ENCODE measurements at regions not wholly inside any gene's neighbourhood (a gene's known extent, or its start where the extent isn't known, plus 50 kb on each side); places are given as distances from the start of the nearest gene placed in this dataset.

DNA sequence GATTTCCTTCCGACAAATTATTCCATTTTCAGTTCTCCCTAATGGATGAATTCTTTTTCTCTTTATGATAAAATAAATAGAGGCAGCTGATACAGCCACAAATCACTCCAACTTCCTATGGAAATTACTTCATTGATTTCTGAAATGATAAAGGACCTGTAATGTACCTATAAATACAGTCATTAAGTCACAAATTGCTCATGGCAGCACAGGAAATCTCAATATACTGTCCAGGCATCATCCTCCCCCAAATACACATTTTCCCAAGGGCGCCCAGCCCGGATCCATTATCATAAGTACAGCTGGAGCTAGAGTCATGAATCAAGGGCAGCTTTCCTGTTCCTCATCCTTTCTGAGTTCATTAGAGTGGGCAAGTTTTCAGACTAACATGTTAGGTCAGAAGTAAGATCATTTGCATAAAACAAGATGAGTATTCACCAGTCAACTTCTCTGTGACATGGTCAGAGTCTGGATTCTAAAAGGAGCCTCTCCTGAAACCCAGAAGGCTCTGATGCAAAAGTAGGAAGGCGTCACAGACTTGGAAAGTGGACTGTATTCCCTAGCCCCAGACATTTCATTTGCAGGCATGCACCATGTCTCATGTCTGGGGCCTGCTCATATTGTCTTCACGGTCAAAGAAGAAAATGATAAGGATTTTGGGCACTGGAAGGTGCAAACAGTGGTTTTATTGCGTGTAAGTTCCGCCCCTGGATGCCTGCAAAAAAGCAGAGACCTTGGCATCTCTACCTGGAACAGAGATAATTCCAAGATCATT, 383.2 kb downstream of the PLK2 start:
- H3K27me3 ChIP-seq (ENCODE audit: low read depth, low read length), result no peaks in the 10 kb centered on the region
- H3K4me1 ChIP-seq (ENCODE audit: control insufficient read depth in 1 of 2, insufficient read depth in 2 of 2, low read length in 2 of 2), result peaks cover 0 to 8% of the 10 kb centered on the region in 2 donors
- no peaks in the 10 kb centered on the region for H3K9me3 ChIP-seq (ENCODE audit: control insufficient read depth in 1 of 2, low read length in 2 of 2)
- H3K27ac ChIP-seq (ENCODE audit: low read length), result no peak overlapping the region
- no peak overlapping the region for H3K4me3 ChIP-seq (ENCODE audit: low read depth in 1 of 2, low read length in 2 of 2)
- no peaks in the 10 kb centered on the region for H3K36me3 ChIP-seq (ENCODE audit: control insufficient read depth in 1 of 2, insufficient read depth in 2 of 2, low read length in 2 of 2)

DNA sequence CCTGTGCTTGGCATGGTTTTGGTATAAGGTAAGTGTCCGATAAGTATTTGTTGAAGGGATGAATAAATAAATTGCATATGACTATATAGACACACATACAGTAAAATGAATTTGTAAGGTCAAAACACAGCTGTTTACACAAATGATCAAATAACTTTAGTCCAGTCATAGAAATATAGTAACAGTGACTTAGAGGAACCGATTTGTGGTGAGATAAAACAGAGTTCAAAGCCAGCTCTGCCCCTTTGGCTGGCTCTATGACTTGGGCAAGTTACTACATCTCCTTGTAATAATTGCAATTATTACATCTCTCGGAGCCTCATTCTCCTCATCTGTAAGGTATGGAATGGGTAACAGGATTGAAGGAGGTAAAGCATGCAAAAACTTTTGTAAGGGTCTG, 384.0 kb downstream of the PLK2 start:
- no peaks in the 10 kb centered on the region for H3K9me3 ChIP-seq (ENCODE audit: control insufficient read depth in 1 of 2, low read length in 2 of 2)

DNA sequence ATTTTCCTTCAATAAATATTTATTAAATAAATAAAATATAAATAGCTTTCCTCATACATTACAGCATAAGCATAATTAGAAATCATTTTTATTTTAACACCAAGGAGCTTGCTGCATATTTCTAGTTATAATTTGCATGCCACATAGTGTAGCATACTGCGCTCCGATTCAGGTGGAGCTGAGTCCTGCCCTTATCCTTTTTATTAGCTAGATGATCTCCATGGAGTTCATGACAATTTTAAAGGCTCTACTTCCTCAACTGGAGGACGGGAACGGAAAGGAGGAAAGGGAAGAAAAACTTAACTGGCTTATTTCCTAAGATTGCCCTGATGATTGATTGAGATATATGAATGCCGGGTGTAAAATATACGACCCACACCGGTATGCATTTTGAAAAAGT, 385.2 kb downstream of the PLK2 start:
- Histone ChIP-seq H3K4me1 (ENCODE audit: control insufficient read depth in 1 of 2, insufficient read depth in 2 of 2, low read length in 2 of 2) (peaks cover 0 to 13% of the 10 kb centered on the region in 2 donors), H3K9me3 (ENCODE audit: control insufficient read depth in 1 of 2, low read length in 2 of 2) (no peaks in the 10 kb centered on the region), H3K27me3 (ENCODE audit: low read depth, low read length) (no peaks in the 10 kb centered on the region), H3K4me3 (ENCODE audit: low read depth in 1 of 2, low read length in 2 of 2) (no peak overlapping the region), H3K36me3 (ENCODE audit: control insufficient read depth in 1 of 2, insufficient read depth in 2 of 2, low read length in 2 of 2) (no peaks in the 10 kb centered on the region), H3K27ac (ENCODE audit: low read length) (no peak overlapping the region)

More for the DNA sequence above, 384.0 kb downstream of the PLK2 start:
- Histone ChIP-seq H3K4me3 (ENCODE audit: low read depth in 1 of 2, low read length in 2 of 2) (no peak overlapping the region), H3K27ac (ENCODE audit: low read length) (no peak overlapping the region), H3K36me3 (ENCODE audit: control insufficient read depth in 1 of 2, insufficient read depth in 2 of 2, low read length in 2 of 2) (no peaks in the 10 kb centered on the region), H3K4me1 (ENCODE audit: control insufficient read depth in 1 of 2, insufficient read depth in 2 of 2, low read length in 2 of 2) (peaks cover 0 to 13% of the 10 kb centered on the region in 2 donors), H3K27me3 (ENCODE audit: low read depth, low read length) (no peaks in the 10 kb centered on the region)

DNA sequence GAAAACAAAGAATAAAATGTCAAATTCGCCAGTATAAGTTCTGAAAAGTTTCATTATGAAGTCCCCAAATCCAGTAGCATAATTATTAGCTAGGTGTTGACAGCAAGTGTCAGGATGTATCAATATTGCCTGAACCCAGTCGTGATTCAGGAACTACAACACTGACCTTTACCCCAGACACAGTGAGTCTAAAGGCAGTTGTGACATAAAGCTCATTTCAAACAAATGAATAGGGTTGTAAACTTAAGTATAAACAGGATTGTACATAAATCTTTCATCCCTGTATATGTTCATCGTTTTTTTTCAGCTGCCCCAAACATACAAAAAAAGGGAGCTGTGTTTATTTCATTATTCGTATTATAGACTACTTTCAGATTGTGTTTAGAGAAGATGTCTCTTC, 385.7 kb downstream of the PLK2 start:
- Histone ChIP-seq H3K9me3 (ENCODE audit: control insufficient read depth in 1 of 2, low read length in 2 of 2) (no peaks in the 10 kb centered on the region), H3K4me1 (ENCODE audit: control insufficient read depth in 1 of 2, insufficient read depth in 2 of 2, low read length in 2 of 2) (peaks cover 0 to 13% of the 10 kb centered on the region in 2 donors), H3K4me3 (ENCODE audit: low read depth in 1 of 2, low read length in 2 of 2) (no peak overlapping the region), H3K36me3 (ENCODE audit: control insufficient read depth in 1 of 2, insufficient read depth in 2 of 2, low read length in 2 of 2) (no peaks in the 10 kb centered on the region), H3K27ac (ENCODE audit: low read length) (no peak overlapping the region), H3K27me3 (ENCODE audit: low read depth, low read length) (no peaks in the 10 kb centered on the region)

DNA sequence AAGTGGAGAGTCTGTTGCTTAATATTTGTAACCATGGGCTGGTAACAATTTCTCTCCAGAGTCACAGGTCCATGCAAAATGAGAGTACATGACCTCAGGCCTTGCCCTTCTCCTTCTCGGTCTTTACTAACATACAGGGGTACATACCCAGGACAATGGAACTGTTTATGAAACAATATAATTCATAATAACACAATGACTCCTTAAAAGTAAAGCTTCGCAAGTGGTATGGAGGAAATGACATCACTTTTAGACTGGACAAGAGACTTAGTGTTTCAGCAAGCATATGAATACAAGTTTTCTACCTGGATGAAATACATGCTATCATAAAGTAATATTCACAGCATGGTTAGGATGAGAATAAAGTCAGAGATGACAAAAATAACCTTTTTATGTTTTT, 386.6 kb downstream of the PLK2 start:
- Histone ChIP-seq H3K9me3 (ENCODE audit: control insufficient read depth in 1 of 2, low read length in 2 of 2) (no peaks in the 10 kb centered on the region), H3K27ac (ENCODE audit: low read length) (no peak overlapping the region), H3K36me3 (ENCODE audit: control insufficient read depth in 1 of 2, insufficient read depth in 2 of 2, low read length in 2 of 2) (no peaks in the 10 kb centered on the region)

DNA sequence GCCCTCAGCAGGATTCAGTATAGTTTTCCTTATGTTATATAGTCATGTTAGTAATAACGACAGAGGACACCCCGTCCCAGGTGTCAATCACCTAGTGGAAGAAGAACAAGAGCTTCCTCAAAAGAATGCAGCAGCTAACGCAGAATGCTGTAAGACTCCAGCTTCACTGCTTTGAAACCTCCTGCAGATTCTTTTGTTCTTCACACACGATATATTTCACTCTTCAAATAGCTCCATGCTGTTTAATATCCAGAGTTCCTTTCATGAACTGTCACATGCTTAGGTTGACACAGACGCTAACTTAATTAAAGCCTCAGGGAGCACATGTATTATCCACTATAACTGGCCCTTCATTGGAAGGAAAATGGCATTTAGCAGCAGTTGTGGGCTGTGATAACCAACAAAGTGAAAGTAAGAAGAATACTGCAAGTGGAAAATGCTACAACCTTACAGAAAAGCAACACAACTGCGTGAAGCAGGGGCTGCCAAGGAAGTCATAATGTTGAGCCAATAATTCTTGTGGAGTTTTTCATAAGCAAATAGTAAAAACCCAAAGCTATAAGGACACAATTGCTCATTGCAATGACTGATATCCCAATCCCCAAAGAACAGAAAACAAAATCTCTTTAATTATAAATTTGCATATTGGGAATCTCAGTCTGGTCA, 387.5 kb downstream of the PLK2 start:
- no peaks in the 10 kb centered on the region for H3K9me3 ChIP-seq (ENCODE audit: control insufficient read depth in 1 of 2, low read length in 2 of 2)
- H3K4me3 ChIP-seq (ENCODE audit: low read depth in 1 of 2, low read length in 2 of 2), result peak overlapping the region; percentile 48 to 49
- H3K27ac ChIP-seq (ENCODE audit: low read length), result no peak overlapping the region

More for the DNA sequence above, 386.6 kb downstream of the PLK2 start:
- H3K4me1 ChIP-seq (ENCODE audit: control insufficient read depth in 1 of 2, insufficient read depth in 2 of 2, low read length in 2 of 2), result peaks cover 0 to 13% of the 10 kb centered on the region in 2 donors
- no peaks in the 10 kb centered on the region for H3K27me3 ChIP-seq (ENCODE audit: low read depth, low read length)
- no peak overlapping the region for H3K4me3 ChIP-seq (ENCODE audit: low read depth in 1 of 2, low read length in 2 of 2)

DNA sequence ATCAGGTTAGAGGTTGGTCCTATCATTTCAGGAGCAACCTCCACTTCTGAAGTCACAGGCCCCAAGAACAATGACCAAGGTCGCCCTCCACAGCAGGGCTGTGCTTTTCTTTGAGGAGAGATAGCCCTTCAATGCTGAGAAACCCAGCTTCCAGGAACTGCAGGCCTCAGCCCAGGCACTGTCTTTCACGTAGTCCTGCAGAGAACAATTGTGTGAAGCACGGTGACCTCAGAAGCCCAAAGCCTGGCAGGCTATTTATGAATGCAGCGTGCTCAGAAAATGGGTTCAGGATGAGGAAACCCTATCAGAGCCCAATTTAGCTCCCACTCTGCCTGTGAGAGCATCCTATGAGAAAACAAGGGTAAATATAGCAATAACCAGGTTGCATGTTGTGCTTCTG, 388.3 kb downstream of the PLK2 start:
- Histone ChIP-seq H3K27ac (ENCODE audit: low read length) (no peak overlapping the region), H3K4me1 (ENCODE audit: control insufficient read depth in 1 of 2, insufficient read depth in 2 of 2, low read length in 2 of 2) (peaks cover 0 to 13% of the 10 kb centered on the region in 2 donors), H3K27me3 (ENCODE audit: low read depth, low read length) (no peaks in the 10 kb centered on the region), H3K9me3 (ENCODE audit: control insufficient read depth in 1 of 2, low read length in 2 of 2) (no peaks in the 10 kb centered on the region), H3K36me3 (ENCODE audit: control insufficient read depth in 1 of 2, insufficient read depth in 2 of 2, low read length in 2 of 2) (no peaks in the 10 kb centered on the region), H3K4me3 (ENCODE audit: low read depth in 1 of 2, low read length in 2 of 2) (no peak overlapping the region)

More for the DNA sequence above, 387.5 kb downstream of the PLK2 start:
- Histone ChIP-seq H3K36me3 (ENCODE audit: control insufficient read depth in 1 of 2, insufficient read depth in 2 of 2, low read length in 2 of 2) (no peaks in the 10 kb centered on the region), H3K27me3 (ENCODE audit: low read depth, low read length) (no peaks in the 10 kb centered on the region), H3K4me1 (ENCODE audit: control insufficient read depth in 1 of 2, insufficient read depth in 2 of 2, low read length in 2 of 2) (peaks cover 0 to 13% of the 10 kb centered on the region in 2 donors)

DNA sequence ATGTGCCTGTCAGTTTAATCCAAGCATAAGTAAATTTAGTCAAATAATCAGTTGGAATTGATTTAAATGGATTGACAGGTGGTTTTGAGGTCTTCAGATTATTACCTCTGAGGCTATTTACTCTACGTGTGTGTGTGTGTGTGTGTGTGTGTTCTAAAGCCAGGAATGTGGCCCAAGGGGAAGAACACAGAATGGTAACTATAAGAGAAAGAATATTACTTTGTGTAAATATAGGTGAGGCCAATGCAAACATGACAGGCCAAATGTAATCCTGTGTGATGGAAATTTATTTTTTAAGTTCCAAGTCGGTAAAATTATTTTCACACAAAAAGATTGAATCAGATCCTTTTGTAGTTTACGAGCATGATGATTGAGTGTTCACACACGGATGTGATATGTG, 390.0 kb downstream of the PLK2 start:
- H3K4me1 ChIP-seq (ENCODE audit: control insufficient read depth in 1 of 2, insufficient read depth in 2 of 2, low read length in 2 of 2), result peaks cover 0 to 13% of the 10 kb centered on the region in 2 donors
- H3K27ac ChIP-seq (ENCODE audit: low read length), result no peak overlapping the region
- H3K27me3 ChIP-seq (ENCODE audit: low read depth, low read length), result no peaks in the 10 kb centered on the region
- no peaks in the 10 kb centered on the region for H3K36me3 ChIP-seq (ENCODE audit: control insufficient read depth in 1 of 2, insufficient read depth in 2 of 2, low read length in 2 of 2)
- H3K9me3 ChIP-seq (ENCODE audit: control insufficient read depth in 1 of 2, low read length in 2 of 2), result no peaks in the 10 kb centered on the region
- H3K4me3 ChIP-seq (ENCODE audit: low read depth in 1 of 2, low read length in 2 of 2), result no peak overlapping the region

DNA sequence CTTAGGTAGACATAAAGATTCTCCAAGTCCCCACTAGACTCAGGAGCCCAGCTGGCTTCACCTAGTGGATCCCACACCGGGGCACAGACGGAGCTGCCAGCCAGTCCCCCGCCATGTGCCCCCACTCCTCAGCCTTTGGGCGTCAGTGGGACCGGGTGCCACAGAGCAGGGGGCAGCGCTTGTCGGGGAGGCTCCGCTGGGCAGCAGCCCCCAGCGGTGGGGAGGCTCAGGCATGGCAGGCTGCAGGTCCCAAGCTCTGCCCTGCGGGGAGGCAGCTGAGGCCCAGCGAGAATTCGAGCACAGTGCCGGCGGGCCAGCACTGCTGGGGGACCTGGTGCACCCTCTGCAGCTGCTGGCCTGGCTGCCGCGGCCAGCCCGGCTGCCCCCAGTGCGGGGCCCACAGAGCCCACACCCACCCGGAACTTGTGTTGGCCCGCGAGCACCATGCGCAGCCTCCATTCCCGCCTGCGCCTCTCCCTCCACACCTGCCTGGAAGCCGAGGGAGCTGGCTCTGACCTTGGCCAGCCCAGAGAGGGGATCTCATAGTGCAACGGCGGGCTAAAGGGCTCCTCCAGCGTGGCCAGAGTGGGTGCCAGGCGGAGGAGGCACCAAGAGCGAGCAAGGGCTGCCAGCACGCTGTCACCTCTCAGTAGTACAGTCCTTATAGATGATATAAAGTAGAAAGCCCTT, 390.7 kb downstream of the PLK2 start:
- Histone ChIP-seq H3K36me3 (ENCODE audit: control insufficient read depth in 1 of 2, insufficient read depth in 2 of 2, low read length in 2 of 2) (no peaks in the 10 kb centered on the region), H3K4me3 (ENCODE audit: low read depth in 1 of 2, low read length in 2 of 2) (no peak overlapping the region), H3K4me1 (ENCODE audit: control insufficient read depth in 1 of 2, insufficient read depth in 2 of 2, low read length in 2 of 2) (peaks cover 0 to 13% of the 10 kb centered on the region in 2 donors), H3K9me3 (ENCODE audit: control insufficient read depth in 1 of 2, low read length in 2 of 2) (no peaks in the 10 kb centered on the region), H3K27ac (ENCODE audit: low read length) (no peak overlapping the region), H3K27me3 (ENCODE audit: low read depth, low read length) (no peaks in the 10 kb centered on the region)

DNA sequence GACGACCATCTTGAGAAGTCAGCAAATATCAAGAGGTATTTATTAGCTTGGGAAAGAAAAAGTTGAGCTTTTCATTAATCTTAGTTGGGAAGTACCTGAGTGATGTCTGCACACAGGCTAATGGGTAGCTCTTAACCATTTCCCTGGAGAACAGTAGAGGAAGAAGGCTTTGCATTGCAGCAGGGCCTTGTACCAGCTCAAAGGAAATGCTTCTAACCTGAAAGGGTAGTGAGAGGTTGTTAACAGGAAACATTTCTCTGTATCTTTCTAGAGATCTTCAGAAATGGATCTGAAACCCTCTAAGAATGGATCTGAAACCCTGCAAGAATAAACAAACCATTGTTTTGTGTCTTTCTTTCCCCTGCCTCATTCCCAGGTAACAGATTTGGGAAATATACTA, 393.3 kb downstream of the PLK2 start:
- no peaks in the 10 kb centered on the region for H3K36me3 ChIP-seq (ENCODE audit: control insufficient read depth in 1 of 2, insufficient read depth in 2 of 2, low read length in 2 of 2)
- no peak overlapping the region for H3K4me3 ChIP-seq (ENCODE audit: low read depth in 1 of 2, low read length in 2 of 2)
- peaks cover 0 to 4% of the 10 kb centered on the region in 2 donors for H3K4me1 ChIP-seq (ENCODE audit: control insufficient read depth in 1 of 2, insufficient read depth in 2 of 2, low read length in 2 of 2)
- no peaks in the 10 kb centered on the region for H3K9me3 ChIP-seq (ENCODE audit: control insufficient read depth in 1 of 2, low read length in 2 of 2)
- no peak overlapping the region for H3K27ac ChIP-seq (ENCODE audit: low read length)
- no peaks in the 10 kb centered on the region for H3K27me3 ChIP-seq (ENCODE audit: low read depth, low read length)

DNA sequence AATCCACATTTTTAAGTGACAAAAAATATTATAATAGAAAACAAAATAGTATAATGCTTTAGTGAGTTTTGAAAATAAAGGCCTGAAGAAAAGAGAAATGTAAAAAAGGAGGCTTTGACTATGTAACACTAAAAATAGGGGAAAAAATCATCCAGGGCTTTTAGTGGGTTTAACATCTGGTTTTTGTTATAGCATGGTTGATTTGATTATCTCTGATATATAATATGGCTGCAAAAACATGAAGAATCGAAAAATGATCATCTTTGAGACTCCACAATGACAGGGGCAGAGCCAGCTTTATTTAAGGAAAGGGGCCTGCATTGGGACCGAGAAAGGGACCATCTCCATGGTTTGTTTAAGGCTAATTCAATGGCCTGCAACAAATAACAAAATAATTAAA, 393.8 kb downstream of the PLK2 start:
- Histone ChIP-seq H3K4me3 (ENCODE audit: low read depth in 1 of 2, low read length in 2 of 2) (no peak overlapping the region), H3K27ac (ENCODE audit: low read length) (no peak overlapping the region), H3K4me1 (ENCODE audit: control insufficient read depth in 1 of 2, insufficient read depth in 2 of 2, low read length in 2 of 2) (no peaks in the 10 kb centered on the region), H3K27me3 (ENCODE audit: low read depth, low read length) (no peaks in the 10 kb centered on the region), H3K9me3 (ENCODE audit: control insufficient read depth in 1 of 2, low read length in 2 of 2) (no peaks in the 10 kb centered on the region), H3K36me3 (ENCODE audit: control insufficient read depth in 1 of 2, insufficient read depth in 2 of 2, low read length in 2 of 2) (no peaks in the 10 kb centered on the region)
